HepG2 (cell line): ENCODE measurements at regions not wholly inside any gene's neighbourhood (a gene's known extent, or its start where the extent isn't known, plus 50 kb on each side); places are given as distances from the start of the nearest gene placed in this dataset.

Experiments used
- ATAC-seq: fragments of 200-7000 bp; cut with Tn5 transposase; 3 replicates; pipeline ENCODE4 v1.9.1; 2020; ENCODE audit warnings: mild to moderate bottlenecking, moderate library complexity
- BruUV-seq: library from RNA; stranded (reverse); fragments of 400-500 nt; replicated peaks from 2 replicates; lab custom pipeline; 2021; lab: Mats Ljungman, UMichigan
- CTCF ChIA-PET: fragments of 300-600 bp; formaldehyde crosslinking; extraction: SDS; loops from one replicate; lab custom pipeline; 2021; ENCODE audit warnings: low total read pairs, inconsistent platforms, low intra/inter-chr PET ratio; lab: Yijun Ruan, JAX
- POLR2A ChIA-PET: fragments of 350-600 bp; sonication (Branson Sonifier 250); formaldehyde crosslinking; loops from one replicate; lab custom pipeline; 2020; ENCODE audit warnings: antibody characterized with exemption, inconsistent platforms; lab: Yijun Ruan, JAX
- DNase-seq: peaks from one replicate; pipeline ENCODE4 v3.0.0-alpha.2; 2015; ENCODE audit warnings: low spot score
- FAIRE-seq: peaks from 3 replicates; lab custom pipeline; 2011; peaks lifted over from hg19 to GRCh38; lab: Jason Lieb, UNC
- H2AFZ ChIP-seq: one replicate; pipeline ENCODE4 v1.6.1; 2011; ENCODE audit warnings: low read length, inconsistent platforms
- H3K27ac ChIP-seq: fragments of 300-600 bp; 3 replicates; pipeline ENCODE4 v1.8.0; 2011; ENCODE audit warnings: mixed run types, mild to moderate bottlenecking, mixed read lengths, low read length, inconsistent platforms; ENCODE audit not compliant: insufficient read depth; ENCODE audit errors: extremely low read length
- H3K27me3 ChIP-seq, 2 experiments: fragments of 200-600 bp in 1 of 2; 2 replicates in 1 of 2; 3 replicates in 1 of 2; pipeline versions ENCODE4 v1.6.0 to v1.8.0; 2011; ENCODE audit warnings: low read length in 2 of 2, mild to moderate bottlenecking in 2 of 2, moderate library complexity in 2 of 2, inconsistent platforms in 1 of 2; ENCODE audit not compliant: insufficient read depth in 2 of 2, control insufficient read depth in 1 of 2
- H3K36me3 ChIP-seq, 2 experiments: fragments of 200-600 bp in 1 of 2; replicated peaks in 1 of 2; 2 replicates in 1 of 2; 3 replicates in 1 of 2; pipeline versions ENCODE4 v1.5.1 to v1.8.0; 2011; ENCODE audit warnings: low read length in 2 of 2, inconsistent platforms in 1 of 2; ENCODE audit not compliant: insufficient read depth in 2 of 2, control insufficient read depth in 1 of 2
- H3K4me1 ChIP-seq: 2 replicates; pipeline ENCODE4 v1.5.1; 2012; ENCODE audit warnings: low read length, inconsistent platforms; ENCODE audit not compliant: insufficient read depth
- H3K4me2 ChIP-seq: 2 replicates; pipeline ENCODE4 v1.6.0; 2011; ENCODE audit warnings: low read depth, low read length, inconsistent platforms
- H3K4me3 ChIP-seq, 3 experiments: fragments of 200-600 bp in 1 of 3; sonication (generic), shearing (Covaris generic) in 1 of 3; replicated peaks in 1 of 3; 2 replicates each; pipeline ENCODE4 v1.5.1; 2011 to 2016; ENCODE audit warnings: low read length in 3 of 3, inconsistent platforms in 2 of 3, low read depth in 2 of 3, mild to moderate bottlenecking in 2 of 3, control low read depth in 1 of 3, mixed read lengths in 1 of 3; ENCODE audit not compliant: insufficient read depth in 1 of 3
- H3K79me2 ChIP-seq: one replicate; pipeline ENCODE4 v1.6.1; 2011; ENCODE audit warnings: low read length, inconsistent platforms; ENCODE audit not compliant: insufficient read depth
- H3K9ac ChIP-seq: 2 replicates; pipeline ENCODE4 v1.6.0; 2011; ENCODE audit warnings: mild to moderate bottlenecking, low read depth, low read length, inconsistent platforms; ENCODE audit not compliant: insufficient read depth
- H3K9me3 ChIP-seq: 2 replicates; pipeline ENCODE4 v1.5.1; 2012; ENCODE audit warnings: mild to moderate bottlenecking, low read length
- H4K20me1 ChIP-seq: 2 replicates; pipeline ENCODE4 v1.6.0; 2011; ENCODE audit warnings: inconsistent platforms, mild to moderate bottlenecking, low read length, moderate library complexity; ENCODE audit not compliant: insufficient read depth
- GLI4 ChIP-seq: sonication (generic); formaldehyde crosslinking; IDR thresholded peaks from 2 replicates; pipeline ENCODE4 v1.5.1; 2020; ENCODE audit warnings: missing genetic modification reagents, mild to moderate bottlenecking, moderate library complexity, borderline replicate concordance
- GTF3A ChIP-seq: sonication (generic); formaldehyde crosslinking; conservative IDR thresholded peaks from 2 replicates; pipeline ENCODE4 v1.4.0; 2020; ENCODE audit warnings: mild to moderate bottlenecking, missing genetic modification reagents
- NCOR1 ChIP-seq: fragments of 200-600 bp; sonication (generic); IDR thresholded peaks from 2 replicates; pipeline ENCODE4 v1.7.0; 2017; ENCODE audit warnings: antibody characterized with exemption, low read length, borderline replicate concordance
- RXRB ChIP-seq: IDR thresholded peaks from 2 replicates; pipeline ENCODE4 v1.6.1; 2016; ENCODE audit warnings: borderline replicate concordance, missing genetic modification reagents, missing compliant biosample characterization
- SAFB2 ChIP-seq: sonication (generic); formaldehyde crosslinking; IDR thresholded peaks from 2 replicates; pipeline ENCODE4 v1.5.1; 2020; ENCODE audit warnings: missing genetic modification reagents, low read depth, mild to moderate bottlenecking, borderline replicate concordance
- THAP11 ChIP-seq: IDR thresholded peaks from 2 replicates; pipeline ENCODE4 v1.6.1; 2016; ENCODE audit warnings: missing biosample characterization, missing genetic modification reagents
- ZBTB7B ChIP-seq: sonication (generic); formaldehyde crosslinking; IDR thresholded peaks from 2 replicates; pipeline ENCODE4 v1.4.0; 2020; ENCODE audit warnings: missing genetic modification reagents
- ZNF431 ChIP-seq: sonication (generic); formaldehyde crosslinking; IDR thresholded peaks from 2 replicates; pipeline ENCODE4 v1.9.0; 2022; ENCODE audit warnings: missing genetic modification reagents, low read depth, mild to moderate bottlenecking, borderline replicate concordance
- ZNF577 ChIP-seq: sonication (generic); formaldehyde crosslinking; IDR thresholded peaks from 2 replicates; pipeline ENCODE4 v1.4.0; 2020; ENCODE audit warnings: mild to moderate bottlenecking, low read depth, missing genetic modification reagents, borderline replicate concordance
- WGBS: methylation state at CpG from one replicate; pipeline ENCODE4 v1.1.6; 2017; ENCODE audit warnings: low lambda C conversion rate; 5-methylcytosine and 5-hydroxymethylcytosine counted together
- in situ Hi-C: cut with HindIII; loops from 2 replicates; pipeline ENCODE4 v1.10.0; 2017; ENCODE audit warnings: low pct_unique_long_range_greater_than_20kb; ENCODE audit not compliant: extremely low pct_ligation_motif_present
- intact Hi-C: fragments of 100-400 bp; cut with micrococcal nuclease; formaldehyde crosslinking; loops from one replicate; pipeline ENCODE4 v1.10.0; 2022; ENCODE audit not compliant: unreplicated experiment
- TF ChIP-seq, protein P1 (sequence below): sonication (generic); formaldehyde crosslinking; IDR thresholded peaks from 2 replicates; pipeline ENCODE4 v1.5.1; 2020; ENCODE audit warnings: missing genetic modification reagents, mild to moderate bottlenecking, borderline replicate concordance
- TF ChIP-seq, protein P2 (sequence below): IDR thresholded peaks from 2 replicates; pipeline ENCODE4 v1.6.1; 2016; ENCODE audit warnings: mild to moderate bottlenecking
- TF ChIP-seq, protein P3 (sequence below): sonication (generic); formaldehyde crosslinking; conservative IDR thresholded peaks from 2 replicates; pipeline ENCODE4 v1.5.0; 2020; ENCODE audit warnings: missing genetic modification reagents

DNA sequence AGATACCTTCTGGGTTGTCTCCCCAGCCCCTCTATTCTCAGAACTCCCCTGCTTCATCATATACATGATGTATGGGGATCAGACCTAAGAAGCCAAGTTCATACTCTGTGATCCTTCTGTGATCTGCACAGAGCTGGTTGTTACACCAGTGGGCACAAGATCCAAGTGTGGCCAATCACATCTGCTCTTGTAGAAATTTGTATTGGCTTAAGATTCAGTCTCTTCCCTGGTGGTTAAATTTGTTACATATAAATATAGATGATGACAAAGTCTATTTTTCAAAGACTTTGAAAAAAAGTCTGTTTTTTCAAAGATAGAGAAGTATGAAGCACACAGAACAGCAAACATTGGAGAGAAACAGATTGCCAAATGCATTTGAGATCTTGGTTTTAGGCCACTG, 135.8 kb upstream of the FGGY start (continued):
- TF ChIP-seq, protein P1, sequence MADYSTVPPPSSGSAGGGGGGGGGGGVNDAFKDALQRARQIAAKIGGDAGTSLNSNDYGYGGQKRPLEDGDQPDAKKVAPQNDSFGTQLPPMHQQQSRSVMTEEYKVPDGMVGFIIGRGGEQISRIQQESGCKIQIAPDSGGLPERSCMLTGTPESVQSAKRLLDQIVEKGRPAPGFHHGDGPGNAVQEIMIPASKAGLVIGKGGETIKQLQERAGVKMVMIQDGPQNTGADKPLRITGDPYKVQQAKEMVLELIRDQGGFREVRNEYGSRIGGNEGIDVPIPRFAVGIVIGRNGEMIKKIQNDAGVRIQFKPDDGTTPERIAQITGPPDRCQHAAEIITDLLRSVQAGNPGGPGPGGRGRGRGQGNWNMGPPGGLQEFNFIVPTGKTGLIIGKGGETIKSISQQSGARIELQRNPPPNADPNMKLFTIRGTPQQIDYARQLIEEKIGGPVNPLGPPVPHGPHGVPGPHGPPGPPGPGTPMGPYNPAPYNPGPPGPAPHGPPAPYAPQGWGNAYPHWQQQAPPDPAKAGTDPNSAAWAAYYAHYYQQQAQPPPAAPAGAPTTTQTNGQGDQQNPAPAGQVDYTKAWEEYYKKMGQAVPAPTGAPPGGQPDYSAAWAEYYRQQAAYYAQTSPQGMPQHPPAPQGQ: no peak
- TF ChIP-seq ZNF577 (CRISPR knock-in tag) (no peak), NCOR1 (no peak), GLI4 (no peak)
- TF ChIP-seq, protein P2, sequence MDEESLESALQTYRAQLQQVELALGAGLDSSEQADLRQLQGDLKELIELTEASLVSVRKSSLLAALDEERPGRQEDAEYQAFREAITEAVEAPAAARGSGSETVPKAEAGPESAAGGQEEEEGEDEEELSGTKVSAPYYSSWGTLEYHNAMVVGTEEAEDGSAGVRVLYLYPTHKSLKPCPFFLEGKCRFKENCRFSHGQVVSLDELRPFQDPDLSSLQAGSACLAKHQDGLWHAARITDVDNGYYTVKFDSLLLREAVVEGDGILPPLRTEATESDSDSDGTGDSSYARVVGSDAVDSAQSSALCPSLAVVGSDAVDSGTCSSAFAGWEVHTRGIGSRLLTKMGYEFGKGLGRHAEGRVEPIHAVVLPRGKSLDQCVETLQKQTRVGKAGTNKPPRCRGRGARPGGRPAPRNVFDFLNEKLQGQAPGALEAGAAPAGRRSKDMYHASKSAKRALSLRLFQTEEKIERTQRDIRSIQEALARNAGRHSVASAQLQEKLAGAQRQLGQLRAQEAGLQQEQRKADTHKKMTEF (CRISPR knock-in tag): no peak

DNA sequence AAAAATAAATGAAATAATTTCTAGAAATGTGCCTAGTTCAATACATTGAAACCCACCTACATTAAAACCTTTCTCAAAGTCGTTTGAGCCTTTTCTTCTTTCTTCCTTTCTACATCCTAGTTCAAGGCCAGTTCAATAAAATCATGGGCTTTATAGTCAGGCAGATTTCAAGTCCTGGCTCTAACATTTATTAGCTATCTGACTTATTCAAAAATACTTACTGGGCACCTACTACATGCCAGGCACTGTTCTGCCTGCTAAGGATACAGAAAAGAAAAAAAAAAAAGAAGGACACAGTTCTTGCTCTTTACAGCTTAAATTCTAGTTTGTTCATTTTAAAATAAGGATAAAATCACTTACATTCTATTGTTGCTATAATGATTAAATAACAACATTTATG, 134.2 kb upstream of the FGGY start:
- ChIA-PET POLR2A (no interaction called here), CTCF (no interaction called here)
- H3K4me3 ChIP-seq: no peak overlapping the region
- intact Hi-C loops: no loop called here
- H3K27ac ChIP-seq: no peak overlapping the region
- H3K4me1 ChIP-seq: no peaks in the 10 kb centered on the region
- no peak overlapping the region for H3K4me2 ChIP-seq
- H3K9me3 ChIP-seq: peaks cover 6% of the 10 kb centered on the region
- H3K36me3 ChIP-seq: no peaks in the 10 kb centered on the region
- 2% methylated on average over 1 of the region's 1 CpG for WGBS
- DNase-seq: no peak
- ATAC-seq: no peak
- FAIRE-seq: no peak
- H3K27me3 ChIP-seq: 0 out of 5 replicates have a peak, but pooled peaks cover 0 to 1% of the 10 kb centered on the region in 2 experiments
- H4K20me1 ChIP-seq: no peaks in the 10 kb centered on the region
- no peak overlapping the region for H3K9ac ChIP-seq
- no peaks in the 10 kb centered on the region for H3K79me2 ChIP-seq
- in situ Hi-C loops: no loop called here
- no TSS peak for BruUV-seq
- TF ChIP-seq SAFB2 (no peak), GTF3A (CRISPR knock-in tag) (no peak), ZBTB7B (no peak), ZNF431 (CRISPR knock-in tag) (no peak), RXRB (CRISPR knock-in tag) (no peak), THAP11 (CRISPR knock-in tag) (no peak)
- TF ChIP-seq, protein P3, sequence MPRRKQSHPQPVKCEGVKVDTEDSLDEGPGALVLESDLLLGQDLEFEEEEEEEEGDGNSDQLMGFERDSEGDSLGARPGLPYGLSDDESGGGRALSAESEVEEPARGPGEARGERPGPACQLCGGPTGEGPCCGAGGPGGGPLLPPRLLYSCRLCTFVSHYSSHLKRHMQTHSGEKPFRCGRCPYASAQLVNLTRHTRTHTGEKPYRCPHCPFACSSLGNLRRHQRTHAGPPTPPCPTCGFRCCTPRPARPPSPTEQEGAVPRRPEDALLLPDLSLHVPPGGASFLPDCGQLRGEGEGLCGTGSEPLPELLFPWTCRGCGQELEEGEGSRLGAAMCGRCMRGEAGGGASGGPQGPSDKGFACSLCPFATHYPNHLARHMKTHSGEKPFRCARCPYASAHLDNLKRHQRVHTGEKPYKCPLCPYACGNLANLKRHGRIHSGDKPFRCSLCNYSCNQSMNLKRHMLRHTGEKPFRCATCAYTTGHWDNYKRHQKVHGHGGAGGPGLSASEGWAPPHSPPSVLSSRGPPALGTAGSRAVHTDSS (CRISPR knock-in tag): no peak
- no peak overlapping the region for H2AFZ ChIP-seq
